K562 (cell line): ENCODE measurements at regions not wholly inside any gene's neighbourhood (a gene's known extent, or its start where the extent isn't known, plus 50 kb on each side); places are given as distances from the start of the nearest gene placed in this dataset.

Experiments used
- ATAC-seq: fragments of 200-7000 bp; cut with Tn5 transposase; 3 replicates; pipeline ENCODE4 v1.9.1; 2020; ENCODE audit warnings: moderate library complexity
- BruUV-seq: library from RNA; stranded (reverse); fragments of 400-500 nt; replicated peaks from 2 replicates; lab custom pipeline; 2021; lab: Mats Ljungman, UMichigan
- CTCF ChIA-PET: fragments of 300-600 bp; formaldehyde crosslinking; extraction: SDS; loops from one replicate; lab custom pipeline; 2021; ENCODE audit warnings: low intra/inter-chr PET ratio; lab: Yijun Ruan, JAX
- POLR2A ChIA-PET: fragments of 300-600, 350-650 bp; sonication (Branson Sonifier 250); formaldehyde crosslinking; extraction: SDS; loops from one replicate; lab custom pipeline; 2021; ENCODE audit warnings: antibody characterized with exemption, inconsistent platforms; lab: Yijun Ruan, JAX
- DNase-seq, 4 experiments: peaks; one replicate each; pipeline versions ENCODE4 v3.0.0 to v3.0.0-alpha.2; 2011 to 2018; ENCODE audit warnings: low spot score in 3 of 4, mixed read lengths in 3 of 4; ENCODE audit errors: extremely low read depth in 1 of 4
- FAIRE-seq: peaks from 2 replicates; lab custom pipeline; 2011; peaks lifted over from hg19 to GRCh38; lab: Jason Lieb, UNC
- H2AFZ ChIP-seq: 2 replicates; pipeline ENCODE4 v1.6.0; 2011; ENCODE audit warnings: low read depth, low read length, control low read depth, inconsistent platforms
- H3K27ac ChIP-seq: fragments of 200-600 bp; 3 replicates; pipeline ENCODE4 v1.8.0; 2011; ENCODE audit warnings: low read depth, mild to moderate bottlenecking, control low read depth, inconsistent platforms, low read length, moderate library complexity, mixed read lengths; ENCODE audit errors: extremely low read depth
- H3K27me3 ChIP-seq, 2 experiments: fragments of 300-600 bp in 1 of 2; 2 replicates in 1 of 2; 3 replicates in 1 of 2; pipeline versions ENCODE4 v1.6.0 to v1.8.0; 2011; ENCODE audit warnings: inconsistent platforms in 2 of 2, low read length in 2 of 2, mild to moderate bottlenecking in 1 of 2, mixed read lengths in 1 of 2, moderate library complexity in 1 of 2; ENCODE audit not compliant: control insufficient read depth in 2 of 2, insufficient read depth in 2 of 2
- H3K36me3 ChIP-seq: fragments of 300-600 bp; 3 replicates; pipeline ENCODE4 v1.8.0; 2011; ENCODE audit warnings: mild to moderate bottlenecking, low read length, inconsistent platforms; ENCODE audit not compliant: control insufficient read depth, insufficient read depth
- H3K4me1 ChIP-seq, 2 experiments: fragments of 200-600 bp in 1 of 2; replicated peaks in 1 of 2; 2 replicates in 1 of 2; 3 replicates in 1 of 2; pipeline versions ENCODE4 v1.5.1 to v1.8.0; 2011; ENCODE audit warnings: inconsistent platforms in 2 of 2, low read length in 2 of 2, mild to moderate bottlenecking in 1 of 2, mixed read lengths in 1 of 2, moderate library complexity in 1 of 2; ENCODE audit not compliant: control insufficient read depth in 2 of 2, insufficient read depth in 2 of 2
- H3K4me2 ChIP-seq: 2 replicates; pipeline ENCODE4 v1.6.1; 2011; ENCODE audit warnings: low read length, control low read depth, inconsistent platforms, mixed read lengths; ENCODE audit not compliant: insufficient read depth
- H3K4me3 ChIP-seq: fragments of 200-600 bp; sonication (generic), shearing (Covaris generic); 2 replicates; pipeline ENCODE4 v1.5.1; 2016; ENCODE audit warnings: control low read depth, inconsistent platforms
- H3K79me2 ChIP-seq: fragments of 200-600 bp; 3 replicates; pipeline ENCODE4 v1.8.0; 2011; ENCODE audit warnings: low read length, inconsistent platforms; ENCODE audit not compliant: control insufficient read depth, insufficient read depth
- H3K9ac ChIP-seq, 2 experiments: 2 replicates each; pipeline versions ENCODE4 v1.6.0 to v1.6.1; 2011; ENCODE audit warnings: low read depth in 2 of 2, low read length in 2 of 2, control low read depth in 1 of 2, inconsistent platforms in 1 of 2, mild to moderate bottlenecking in 1 of 2, mixed read lengths in 1 of 2; ENCODE audit not compliant: insufficient read depth in 1 of 2
- H3K9me1 ChIP-seq: one replicate; pipeline ENCODE4 v1.6.0; 2011; ENCODE audit warnings: inconsistent platforms, mild to moderate bottlenecking, low read length, moderate library complexity; ENCODE audit not compliant: control insufficient read depth, insufficient read depth
- H3K9me3 ChIP-seq: replicated peaks from 2 replicates; pipeline ENCODE4 v1.5.1; 2011; ENCODE audit warnings: low read depth, low read length, inconsistent platforms; ENCODE audit not compliant: control insufficient read depth, insufficient read depth
- H4K20me1 ChIP-seq: replicated peaks from 2 replicates; pipeline ENCODE4 v1.6.1; 2011; ENCODE audit warnings: low read length, inconsistent platforms, mixed read lengths; ENCODE audit not compliant: control insufficient read depth, insufficient read depth
- EZH2 ChIP-seq: IDR thresholded peaks from 2 replicates; pipeline ENCODE4 v1.6.1; 2012; ENCODE audit warnings: low read depth, mild to moderate bottlenecking, inconsistent platforms, low read length, borderline replicate concordance
- KLF10 ChIP-seq: fragments of 250-450 bp; sonication (Bioruptor Pico); IDR thresholded peaks from 2 replicates; pipeline ENCODE4 v1.6.1; 2021; ENCODE audit warnings: matching md5 sums
- KLF6 ChIP-seq: fragments of 250-450 bp; sonication (Bioruptor Pico); IDR thresholded peaks from 2 replicates; pipeline ENCODE4 v1.4.0; 2020; ENCODE audit warnings: mild to moderate bottlenecking, moderate library complexity, borderline replicate concordance
- MYBL2 ChIP-seq, 2 experiments: fragments of 450-650 bp in 1 of 2; sonication (generic) in 1 of 2; formaldehyde crosslinking in 1 of 2; IDR thresholded peaks; 2 replicates each; pipeline versions ENCODE4 v1.6.1 to v1.8.1; 2017 to 2022; ENCODE audit warnings: borderline replicate concordance in 1 of 2, inconsistent platforms in 1 of 2, low read depth in 1 of 2, mild to moderate bottlenecking in 1 of 2, missing genetic modification reagents in 1 of 2, moderate library complexity in 1 of 2
- NELFE ChIP-seq: IDR thresholded peaks from 2 replicates; pipeline ENCODE4 v1.6.1; 2011; ENCODE audit warnings: mild to moderate bottlenecking; ENCODE audit not compliant: insufficient read depth, insufficient read length
- PPARD ChIP-seq: fragments of 250-450 bp; sonication (Bioruptor Pico); IDR thresholded peaks from 2 replicates; pipeline ENCODE4 v1.8.0; 2022; ENCODE audit warnings: inconsistent platforms, mild to moderate bottlenecking, moderate library complexity
- RBBP5 ChIP-seq: fragments of 200-600 bp; sonication (generic); IDR thresholded peaks from 2 replicates; pipeline ENCODE4 v1.6.1; 2012; ENCODE audit warnings: borderline replicate concordance, mild to moderate bottlenecking, low read length, control low read depth, inconsistent platforms; ENCODE audit not compliant: insufficient read depth, poor library complexity, severe bottlenecking
- SIN3A ChIP-seq, 2 experiments: fragments of 150-350 bp in 1 of 2; IDR thresholded peaks; 2 replicates each; pipeline ENCODE4 v1.6.1; 2011 to 2016; ENCODE audit warnings: borderline replicate concordance in 2 of 2, low read depth in 2 of 2, low read length in 2 of 2, mild to moderate bottlenecking in 2 of 2, moderate library complexity in 2 of 2; ENCODE audit not compliant: control insufficient read depth in 1 of 2
- SIX5 ChIP-seq, 2 experiments: IDR thresholded peaks; 2 replicates each; pipeline ENCODE4 v1.6.1; 2011; ENCODE audit warnings: low read length in 2 of 2, borderline replicate concordance in 1 of 2, low read depth in 1 of 2, mild to moderate bottlenecking in 1 of 2, moderate library complexity in 1 of 2; ENCODE audit not compliant: insufficient read depth in 1 of 2
- SRSF1 ChIP-seq: fragments of 200-400 bp; formaldehyde crosslinking; IDR thresholded peaks from 2 replicates; pipeline ENCODE4 v1.6.1; 2017; ENCODE audit warnings: mild to moderate bottlenecking, low read depth, low read length, moderate library complexity
- TFE3 ChIP-seq: fragments of 450-650 bp; formaldehyde crosslinking; IDR thresholded peaks from 2 replicates; pipeline ENCODE4 v1.4.0; 2020; ENCODE audit warnings: mild to moderate bottlenecking, mixed read lengths
- ZBED1 ChIP-seq: IDR thresholded peaks from 2 replicates; pipeline ENCODE4 v1.6.1; 2014
- ZFP91 ChIP-seq: sonication (generic); formaldehyde crosslinking; IDR thresholded peaks from 2 replicates; pipeline ENCODE4 v1.8.0; 2022; ENCODE audit warnings: mild to moderate bottlenecking, missing genetic modification reagents
- ZNF384 ChIP-seq: IDR thresholded peaks from 2 replicates; pipeline ENCODE4 v1.6.1; 2012; ENCODE audit warnings: low read depth, low read length, improper control_type of control experiment
- WGBS: fragments of 100-300 bp; shearing (Covaris generic); methylation state at CpG from one replicate; pipeline ENCODE4 v1.1.6; 2016; ENCODE audit warnings: low coverage, mixed read lengths; ENCODE audit not compliant: insufficient coverage; ENCODE audit errors: missing lambda C conversion rate; 5-methylcytosine and 5-hydroxymethylcytosine counted together
- in situ Hi-C: fragments of 300-500 bp; cut with MboI; formaldehyde crosslinking; loops from 4 replicates; pipeline ENCODE4 v1.15.0; 2018; ENCODE audit warnings: inconsistent platforms, mixed read lengths
- intact Hi-C: fragments of 100-400 bp; cut with micrococcal nuclease; formaldehyde crosslinking; loops from 2 replicates; pipeline ENCODE4 v1.14.2; 2022

GRCh38 chr13:73608157-73608516 lies 526.1 kb downstream of the KLF12 start:
- TF ChIP-seq PPARD (CRISPR knock-in tag), result no peak
- TF ChIP-seq ZFP91 (CRISPR knock-in tag), result no peak
- TF ChIP-seq EZH2, result no peak
- no peak for TF ChIP-seq KLF10
- no peak for TF ChIP-seq NELFE
- no peak for TF ChIP-seq SIN3A (IDR thresholded peaks at IDR 0.05; ENCODE audit: borderline replicate concordance in 2 of 2, control insufficient read depth in 1 of 2, low read depth in 2 of 2, low read length in 2 of 2)
- TF ChIP-seq ZBED1, result no peak
- TF ChIP-seq MYBL2 (IDR thresholded peaks at IDR 0.05; ENCODE audit: low read depth), result no peak
- no peak for TF ChIP-seq MYBL2 (CRISPR knock-in tag; IDR thresholded peaks at IDR 0.05; ENCODE audit: borderline replicate concordance)
- no peak for TF ChIP-seq TFE3 (CRISPR knock-in tag)
- TF ChIP-seq SIX5 (IDR thresholded peaks at IDR 0.05; ENCODE audit: borderline replicate concordance in 1 of 2, insufficient read depth in 1 of 2, low read depth in 1 of 2, low read length in 2 of 2), result no peak
- TF ChIP-seq SRSF1, result no peak
- TF ChIP-seq KLF6 (CRISPR knock-in tag), result no peak
- TF ChIP-seq ZNF384, result no peak
- no peak for TF ChIP-seq RBBP5
- ChIA-PET CTCF (no interaction called here), POLR2A (no interaction called here)
- no peak overlapping the region for H3K27ac ChIP-seq
- no peaks in the 10 kb centered on the region for H3K36me3 ChIP-seq
- no TSS peak for BruUV-seq
- intact Hi-C loops, result no loop called here
- H3K79me2 ChIP-seq, result no peaks in the 10 kb centered on the region
- FAIRE-seq (no peak), ATAC-seq (no peak), DNase-seq (no peak)
- H3K4me1 ChIP-seq, result no peaks in the 10 kb centered on the region
- in situ Hi-C loops, result no loop called here
- H3K9ac ChIP-seq, result no peak overlapping the region
- H2AFZ ChIP-seq, result no peak overlapping the region
- no peaks in the 10 kb centered on the region for H3K9me1 ChIP-seq
- H3K4me2 ChIP-seq, result no peak overlapping the region
- H3K27me3 ChIP-seq, result no peaks in the 10 kb centered on the region
- 0% methylated on average over 2 of the region's 2 CpGs for WGBS
- no peak overlapping the region for H3K4me3 ChIP-seq
- no peaks in the 10 kb centered on the region for H3K9me3 ChIP-seq
- H4K20me1 ChIP-seq, result no peaks in the 10 kb centered on the region
